WTC11 (cell line): ENCODE measurements at regions not wholly inside any gene's neighbourhood (a gene's known extent, or its start where the extent isn't known, plus 50 kb on each side); places are given as distances from the start of the nearest gene placed in this dataset.
"Not testable (repeated sequence)": the region's sequence is repeated elsewhere in the genome, so short reads cannot be mapped to it uniquely, and the experiment has no call there.

Experiments
- ATAC-seq: fragments of 200-7000 bp; cut with Tn5 transposase; 2 replicates; pipeline ENCODE4 v1.10.0; 2021; ENCODE audit warnings: mild to moderate bottlenecking, moderate library complexity
- CTCF ChIA-PET: fragments of 300-600 bp; sonication (Branson Sonifier 250); formaldehyde crosslinking; loops from one replicate; lab custom pipeline; 2021; ENCODE audit warnings: antibody characterized with exemption; lab: Charles Lee
- POLR2A ChIA-PET: fragments of 350-600 bp; sonication (Branson Sonifier 250); formaldehyde crosslinking; loops from one replicate; lab custom pipeline; 2021; ENCODE audit warnings: antibody characterized with exemption; lab: Charles Lee
- DNase-seq: peaks from one replicate; pipeline ENCODE4 v3.0.0; 2021; ENCODE audit warnings: low spot score
- H3K27ac Mint-ChIP-seq: 2 replicates; pipeline ENCODE4 v1.8.0; 2021; ENCODE audit warnings: mixed read lengths
- H3K27me3 Mint-ChIP-seq: 2 replicates; pipeline ENCODE4 v1.8.0; 2021; ENCODE audit warnings: low read depth, mild to moderate bottlenecking, moderate library complexity, mixed read lengths
- H3K36me3 Mint-ChIP-seq: 2 replicates; pipeline ENCODE4 v1.8.0; 2021; ENCODE audit warnings: mixed read lengths
- H3K4me1 Mint-ChIP-seq: 2 replicates; pipeline ENCODE4 v1.8.0; 2022; ENCODE audit warnings: mixed read lengths
- H3K4me3 Mint-ChIP-seq: 2 replicates; pipeline ENCODE4 v1.8.0; 2021; ENCODE audit warnings: mild to moderate bottlenecking, moderate library complexity, mixed read lengths
- H3K9me3 Mint-ChIP-seq: 2 replicates; pipeline ENCODE4 v1.8.0; 2021; ENCODE audit warnings: mixed read lengths
- AR ChIP-seq: fragments of 250-450 bp; sonication (Bioruptor Pico); IDR thresholded peaks from 2 replicates; pipeline ENCODE4 v1.9.0; 2021; ENCODE audit warnings: mild to moderate bottlenecking
- ARID4B ChIP-seq: sonication (generic); formaldehyde crosslinking; IDR thresholded peaks from 2 replicates; pipeline ENCODE4 v1.8.0; 2023; ENCODE audit warnings: missing genetic modification reagents, mild to moderate bottlenecking, borderline replicate concordance
- EMX1 ChIP-seq: fragments of 250-450 bp; sonication (Bioruptor Pico); IDR thresholded peaks from 2 replicates; pipeline ENCODE4 v1.8.0; 2021; ENCODE audit warnings: mild to moderate bottlenecking
- ERG ChIP-seq: fragments of 250-450 bp; sonication (Bioruptor Pico); IDR thresholded peaks from 2 replicates; pipeline ENCODE4 v1.8.0; 2021; ENCODE audit warnings: mild to moderate bottlenecking
- IRF1 ChIP-seq: sonication (generic); formaldehyde crosslinking; IDR thresholded peaks from 2 replicates; pipeline ENCODE4 v1.8.0; 2023; ENCODE audit warnings: missing genetic modification reagents
- JAZF1 ChIP-seq: fragments of 250-450 bp; sonication (Bioruptor Pico); IDR thresholded peaks from 2 replicates; pipeline ENCODE4 v1.9.0; 2021; ENCODE audit warnings: moderate library complexity, mild to moderate bottlenecking, inconsistent platforms
- NR3C1 ChIP-seq: sonication (generic); formaldehyde crosslinking; conservative IDR thresholded peaks from 2 replicates; pipeline ENCODE4 v1.8.1; 2023; ENCODE audit warnings: low read depth, mild to moderate bottlenecking, missing genetic modification reagents
- PRDM15 ChIP-seq: sonication (generic); formaldehyde crosslinking; IDR thresholded peaks from 2 replicates; pipeline ENCODE4 v1.8.0; 2022; ENCODE audit warnings: missing genetic modification reagents
- PRRX2 ChIP-seq: fragments of 250-450 bp; sonication (Bioruptor Pico); IDR thresholded peaks from 2 replicates; pipeline ENCODE4 v1.8.0; 2021; ENCODE audit warnings: mild to moderate bottlenecking
- ZNF425 ChIP-seq: fragments of 250-450 bp; sonication (Bioruptor Pico); conservative IDR thresholded peaks from 2 replicates; pipeline ENCODE4 v1.9.0; 2021; ENCODE audit warnings: mild to moderate bottlenecking
- ZNF671 ChIP-seq: fragments of 250-450 bp; sonication (Bioruptor Pico); IDR thresholded peaks from 2 replicates; pipeline ENCODE4 v1.8.0; 2021; ENCODE audit warnings: mild to moderate bottlenecking

- TF ChIP-seq PRDM15 (no peak), NR3C1 (CRISPR knock-in tag) (no peak), ARID4B (CRISPR knock-in tag) (no peak), ERG (no peak)
These were observed 435.4 kb upstream of the TENM3 start (continued) for GRCh38 chr4:181807771-181808170.

GRCh38 chr4:181810711-181811110, 432.5 kb upstream of the TENM3 start:
- Mint-ChIP-seq H3K4me3 (no peak overlapping the region), H3K27me3 (no peaks in the 10 kb centered on the region), H3K4me1 (peaks cover 3% of the 10 kb centered on the region; the same call in 1 of the 2 replicates), H3K36me3 (no peaks in the 10 kb centered on the region), H3K27ac (no peak overlapping the region), H3K9me3 (no peaks in the 10 kb centered on the region)
- POLR2A ChIA-PET: no interaction called here
- no peak for TF ChIP-seq JAZF1 (CRISPR knock-in tag)
- CTCF ChIA-PET: no interaction called here
- no peak for DNase-seq
- no peak for ATAC-seq

GRCh38 chr4:181811550-181811949, 431.7 kb upstream of the TENM3 start:
- H3K4me1 Mint-ChIP-seq, DNase-seq, H3K9me3 Mint-ChIP-seq, POLR2A ChIA-PET, ATAC-seq, H3K27me3 Mint-ChIP-seq, H3K36me3 Mint-ChIP-seq, H3K4me3 Mint-ChIP-seq, H3K27ac Mint-ChIP-seq, CTCF ChIA-PET: not testable (repeated sequence)

- H3K36me3 Mint-ChIP-seq: peaks cover 11% of the 10 kb centered on the region
- DNase-seq (no peak), ATAC-seq (no peak)
- H3K4me3 Mint-ChIP-seq: no peak overlapping the region
- H3K27me3 Mint-ChIP-seq: no peaks in the 10 kb centered on the region
- H3K9me3 Mint-ChIP-seq: peaks cover 15% of the 10 kb centered on the region
- H3K27ac Mint-ChIP-seq: no peak overlapping the region
- TF ChIP-seq ZNF425 (CRISPR knock-in tag): no peak
- no peak for TF ChIP-seq AR (CRISPR knock-in tag)
- no peak for TF ChIP-seq EMX1
- TF ChIP-seq JAZF1 (CRISPR knock-in tag): no peak
- no peak for TF ChIP-seq PRRX2 (CRISPR knock-in tag)
- no peak for TF ChIP-seq ZNF671
- no peak for TF ChIP-seq IRF1 (CRISPR knock-in tag)
- ChIA-PET CTCF (no interaction called here), POLR2A (no interaction called here)
- peaks cover 32% of the 10 kb centered on the region for H3K4me1 Mint-ChIP-seq
These were observed 423.3 kb upstream of the TENM3 start for GRCh38 chr4:181819946-181820345.
